H1 (cell line): ENCODE measurements at regions not wholly inside any gene's neighbourhood (a gene's known extent, or its start where the extent isn't known, plus 50 kb on each side); places are given as distances from the start of the nearest gene placed in this dataset.

Source experiments
- BRCA1 ChIP-seq: IDR thresholded peaks from 2 replicates; pipeline ENCODE4 v1.6.1; 2012; ENCODE audit warnings: low read depth, low read length, improper control_type of control experiment
- CREB1 ChIP-seq: IDR thresholded peaks from 2 replicates; pipeline ENCODE4 v1.6.1; 2012; ENCODE audit warnings: inconsistent platforms
- CTBP2 ChIP-seq: IDR thresholded peaks from 2 replicates; pipeline ENCODE4 v1.7.0; 2011; ENCODE audit warnings: borderline replicate concordance, mild to moderate bottlenecking, moderate library complexity, mixed read lengths, low read length; ENCODE audit not compliant: insufficient read depth, insufficient read length
- CTCF ChIP-seq, 3 experiments: IDR thresholded peaks; 1 replicate in 2 of 3; 2 replicates in 1 of 3; pipeline versions ENCODE4 v1.5.1 to v1.6.1; 2011; ENCODE audit warnings: low read length in 3 of 3, mild to moderate bottlenecking in 3 of 3, inconsistent platforms in 2 of 3, low read depth in 1 of 3, moderate library complexity in 1 of 3; ENCODE audit not compliant: insufficient read depth in 1 of 3; ENCODE audit errors: control extremely low read depth in 1 of 3
- EP300 ChIP-seq, 2 experiments: IDR thresholded peaks; 1 replicate in 1 of 2; 2 replicates in 1 of 2; pipeline ENCODE4 v1.6.1; 2011 to 2012; ENCODE audit warnings: low read depth in 2 of 2, low read length in 2 of 2, mild to moderate bottlenecking in 2 of 2, borderline replicate concordance in 1 of 2, inconsistent platforms in 1 of 2, moderate library complexity in 1 of 2
- EZH2 ChIP-seq: fragments of 200-600 bp; sonication (generic); IDR thresholded peaks from 2 replicates; pipeline ENCODE4 v1.7.1; 2012; ENCODE audit warnings: low read depth, mild to moderate bottlenecking, moderate library complexity, low read length, inconsistent platforms; ENCODE audit not compliant: severe bottlenecking
- GABPA ChIP-seq: IDR thresholded peaks from 2 replicates; pipeline ENCODE4 v1.6.1; 2011; ENCODE audit warnings: mild to moderate bottlenecking, low read length, moderate library complexity, borderline replicate concordance; ENCODE audit not compliant: insufficient read depth
- JUN ChIP-seq: IDR thresholded peaks from 2 replicates; pipeline ENCODE4 v1.6.1; 2011; ENCODE audit warnings: low read depth, mild to moderate bottlenecking, improper control_type of control experiment, low read length
- KDM1A ChIP-seq: fragments of 200-600, 300-600 bp; sonication (generic); IDR thresholded peaks from 2 replicates; pipeline ENCODE4 v1.7.1; 2016; ENCODE audit warnings: mild to moderate bottlenecking, low read length, borderline replicate concordance
- POLR2A ChIP-seq, 2 experiments: IDR thresholded peaks; 1 replicate in 1 of 2; 2 replicates in 1 of 2; pipeline ENCODE4 v1.6.1; 2011; ENCODE audit warnings: low read depth in 2 of 2, low read length in 2 of 2, mild to moderate bottlenecking in 2 of 2; ENCODE audit errors: control extremely low read depth in 1 of 2
- POLR2AphosphoS5 ChIP-seq: IDR thresholded peaks from 2 replicates; pipeline ENCODE4 v1.6.1; 2011; ENCODE audit warnings: low read depth, low read length
- RFX5 ChIP-seq: IDR thresholded peaks from 2 replicates; pipeline ENCODE4 v1.6.1; 2011; ENCODE audit warnings: low read depth, low read length, improper control_type of control experiment, borderline replicate concordance
- TEAD4 ChIP-seq: IDR thresholded peaks from 2 replicates; pipeline ENCODE4 v1.6.1; 2012; ENCODE audit warnings: low read depth, low read length, inconsistent platforms, mixed read lengths
- YY1 ChIP-seq: IDR thresholded peaks from 2 replicates; pipeline ENCODE4 v1.6.1; 2011; ENCODE audit warnings: low read depth, mild to moderate bottlenecking, low read length

DNA sequence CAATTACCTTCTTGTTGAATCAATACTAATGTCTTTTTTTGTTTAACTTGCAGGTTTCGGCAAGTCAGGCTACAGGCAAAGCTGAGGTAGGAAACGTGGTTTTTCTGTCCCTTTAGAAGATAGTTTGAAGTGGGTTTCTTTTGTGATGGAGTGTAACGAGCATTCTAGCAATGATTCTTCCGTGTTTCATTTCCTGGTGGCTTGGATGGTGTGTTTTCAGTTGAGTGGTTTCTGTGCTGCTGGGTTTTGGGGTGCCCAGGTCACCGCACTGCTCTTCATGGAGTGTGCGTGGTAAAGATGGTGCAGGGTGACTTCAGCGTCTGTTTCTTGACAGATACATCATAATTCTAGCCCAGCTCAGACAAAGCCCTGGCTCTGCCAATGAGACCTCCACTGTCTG is 769.7 kb upstream of the EEF2KMT start:
- TF ChIP-seq CTCF (IDR thresholded peaks at IDR 0.05; ENCODE audit: control extremely low read depth in 1 of 3, insufficient read depth in 1 of 3, low read depth in 1 of 3, low read length in 3 of 3), result no peak
- TF ChIP-seq RFX5, result no peak
- TF ChIP-seq TEAD4, result no peak
- TF ChIP-seq JUN, result no peak
- no peak for TF ChIP-seq POLR2A (IDR thresholded peaks at IDR 0.05; ENCODE audit: control extremely low read depth in 1 of 2, low read depth in 2 of 2, low read length in 2 of 2)
- TF ChIP-seq CTBP2, result no peak
- no peak for TF ChIP-seq GABPA
- TF ChIP-seq YY1, result no peak
- TF ChIP-seq EP300 (IDR thresholded peaks at IDR 0.05; ENCODE audit: borderline replicate concordance in 1 of 2, low read depth in 2 of 2, low read length in 2 of 2), result no peak
- TF ChIP-seq EZH2, result no peak
- no peak for TF ChIP-seq POLR2AphosphoS5
- TF ChIP-seq BRCA1, result no peak
- TF ChIP-seq CREB1, result no peak
- TF ChIP-seq KDM1A, result no peak
